ENCODE measurements at regions not wholly inside any gene's neighbourhood (a gene's known extent, or its start where the extent isn't known, plus 50 kb on each side); places are given as distances from the start of the nearest gene placed in this dataset.
"Not testable (repeated sequence)": the region's sequence is repeated elsewhere in the genome, so short reads cannot be mapped to it uniquely, and the experiment has no call there.

DNA sequence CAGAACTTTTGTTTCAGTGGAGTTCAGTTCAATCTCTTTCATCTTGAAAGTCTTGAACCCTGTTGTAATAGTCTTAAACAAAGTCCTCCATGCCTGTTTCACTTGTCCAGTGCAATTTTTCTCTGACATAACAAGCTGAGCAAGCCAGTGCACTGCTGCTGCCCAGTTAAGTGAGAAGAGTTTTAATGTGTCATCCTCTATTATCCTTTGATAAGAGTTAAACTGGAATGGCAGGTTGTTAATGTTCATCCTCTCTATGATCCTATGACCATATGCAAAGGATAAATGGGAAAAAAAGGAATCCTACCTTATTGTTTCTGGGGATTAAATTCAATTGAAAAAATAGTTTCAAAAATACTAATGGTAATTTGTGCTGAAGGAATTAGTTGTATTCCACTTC, 197.5 kb downstream of the FRK start:
- Histone ChIP-seq H4K20me1 (ENCODE audit: insufficient read depth, low read length) (no peaks in the 10 kb centered on the region), H3K4me2 (ENCODE audit: low read depth, low read length) (no peak overlapping the region), H3K9ac (ENCODE audit: low read length) (no peak overlapping the region), H3K36me3 (replicated peaks; ENCODE audit: insufficient read depth, low read length) (no peaks in the 10 kb centered on the region), H3K9me3 (replicated peaks; ENCODE audit: insufficient read depth, low read length) (no peaks in the 10 kb centered on the region), H3F3A (ENCODE audit: insufficient read depth, low read length) (no peaks in the 10 kb centered on the region), H3K27ac (ENCODE audit: low read length) (no peak overlapping the region), H3K4me3 (ENCODE audit: low read length) (no peak overlapping the region), H3K27me3 (replicated peaks; ENCODE audit: insufficient read depth, low read length) (no peaks in the 10 kb centered on the region), H2AFZ (ENCODE audit: low read length) (no peak overlapping the region), H3K4me1 (ENCODE audit: low read length) (no peaks in the 10 kb centered on the region), H3K9me2 (replicated peaks; ENCODE audit: insufficient read depth, low read length) (no peaks in the 10 kb centered on the region), H3K79me2 (ENCODE audit: low read length) (no peaks in the 10 kb centered on the region)
- TF ChIP-seq EZH2phosphoT487 (IDR thresholded peaks at IDR 0.05; ENCODE audit: low read length) (no peak), EZH2 (optimal IDR thresholded peaks at IDR 0.05; ENCODE audit: low read depth, low read length) (no peak)
- TF ChIP-seq, protein P1, sequence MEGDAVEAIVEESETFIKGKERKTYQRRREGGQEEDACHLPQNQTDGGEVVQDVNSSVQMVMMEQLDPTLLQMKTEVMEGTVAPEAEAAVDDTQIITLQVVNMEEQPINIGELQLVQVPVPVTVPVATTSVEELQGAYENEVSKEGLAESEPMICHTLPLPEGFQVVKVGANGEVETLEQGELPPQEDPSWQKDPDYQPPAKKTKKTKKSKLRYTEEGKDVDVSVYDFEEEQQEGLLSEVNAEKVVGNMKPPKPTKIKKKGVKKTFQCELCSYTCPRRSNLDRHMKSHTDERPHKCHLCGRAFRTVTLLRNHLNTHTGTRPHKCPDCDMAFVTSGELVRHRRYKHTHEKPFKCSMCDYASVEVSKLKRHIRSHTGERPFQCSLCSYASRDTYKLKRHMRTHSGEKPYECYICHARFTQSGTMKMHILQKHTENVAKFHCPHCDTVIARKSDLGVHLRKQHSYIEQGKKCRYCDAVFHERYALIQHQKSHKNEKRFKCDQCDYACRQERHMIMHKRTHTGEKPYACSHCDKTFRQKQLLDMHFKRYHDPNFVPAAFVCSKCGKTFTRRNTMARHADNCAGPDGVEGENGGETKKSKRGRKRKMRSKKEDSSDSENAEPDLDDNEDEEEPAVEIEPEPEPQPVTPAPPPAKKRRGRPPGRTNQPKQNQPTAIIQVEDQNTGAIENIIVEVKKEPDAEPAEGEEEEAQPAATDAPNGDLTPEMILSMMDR (IDR thresholded peaks at IDR 0.05; ENCODE audit: low read length) = no peak
- DNase-seq = no peak

DNA sequence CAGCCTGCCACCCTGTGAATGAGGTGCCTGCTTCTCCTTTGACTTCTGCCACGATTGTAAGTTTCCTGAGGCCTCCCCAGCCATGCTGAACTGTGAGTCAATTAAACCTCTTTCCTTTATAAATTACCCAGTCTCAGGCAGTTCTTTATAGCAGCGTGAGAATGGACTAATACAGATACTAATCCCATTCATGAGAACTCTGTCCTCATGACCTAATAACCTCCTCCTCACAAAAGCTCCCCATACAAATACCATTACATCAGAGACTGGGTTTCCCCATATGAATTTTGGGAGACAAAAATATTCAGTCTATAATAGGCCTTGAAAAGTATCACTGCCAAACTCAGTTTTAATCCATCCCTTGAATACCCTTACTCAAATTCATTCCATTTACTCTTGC, 199.0 kb downstream of the FRK start:
- DNase-seq; H3K79me2 ChIP-seq (ENCODE audit: low read length); H3K9me3 ChIP-seq (replicated peaks; ENCODE audit: insufficient read depth, low read length); H3F3A ChIP-seq (ENCODE audit: insufficient read depth, low read length); H4K20me1 ChIP-seq (ENCODE audit: insufficient read depth, low read length); H3K4me1 ChIP-seq (ENCODE audit: low read length); H3K9me2 ChIP-seq (replicated peaks; ENCODE audit: insufficient read depth, low read length); H3K9ac ChIP-seq (ENCODE audit: low read length); H3K4me2 ChIP-seq (ENCODE audit: low read depth, low read length); H2AFZ ChIP-seq (ENCODE audit: low read length); H3K27ac ChIP-seq (ENCODE audit: low read length); H3K36me3 ChIP-seq (replicated peaks; ENCODE audit: insufficient read depth, low read length); H3K27me3 ChIP-seq (replicated peaks; ENCODE audit: insufficient read depth, low read length); H3K4me3 ChIP-seq (ENCODE audit: low read length): not testable (repeated sequence)

DNA sequence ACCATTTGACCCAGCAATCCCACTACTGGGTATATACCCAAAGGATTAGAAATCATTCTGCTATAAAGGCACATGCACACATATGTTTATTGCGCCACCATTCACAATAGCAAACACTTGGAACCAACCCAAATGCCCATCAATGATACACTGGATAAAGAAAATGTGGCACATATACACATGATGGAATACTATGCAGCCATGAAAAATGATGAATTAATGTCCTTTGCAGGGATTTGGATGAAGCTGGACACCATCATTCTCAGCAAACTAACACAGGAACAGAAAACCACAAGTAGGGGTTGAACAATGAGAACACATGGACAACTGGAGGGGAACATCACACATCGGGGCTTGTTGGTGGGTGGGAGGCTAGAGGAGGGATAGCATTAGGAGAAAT, 201.1 kb downstream of the FRK start:
- H3F3A ChIP-seq (ENCODE audit: insufficient read depth, low read length); H3K4me3 ChIP-seq (ENCODE audit: low read length); H3K27ac ChIP-seq (ENCODE audit: low read length); H2AFZ ChIP-seq (ENCODE audit: low read length); H3K9ac ChIP-seq (ENCODE audit: low read length); H3K79me2 ChIP-seq (ENCODE audit: low read length); H4K20me1 ChIP-seq (ENCODE audit: insufficient read depth, low read length); H3K9me3 ChIP-seq (replicated peaks; ENCODE audit: insufficient read depth, low read length); H3K4me2 ChIP-seq (ENCODE audit: low read depth, low read length); DNase-seq; H3K9me2 ChIP-seq (replicated peaks; ENCODE audit: insufficient read depth, low read length); H3K27me3 ChIP-seq (replicated peaks; ENCODE audit: insufficient read depth, low read length); H3K36me3 ChIP-seq (replicated peaks; ENCODE audit: insufficient read depth, low read length); H3K4me1 ChIP-seq (ENCODE audit: low read length): not testable (repeated sequence)

DNA sequence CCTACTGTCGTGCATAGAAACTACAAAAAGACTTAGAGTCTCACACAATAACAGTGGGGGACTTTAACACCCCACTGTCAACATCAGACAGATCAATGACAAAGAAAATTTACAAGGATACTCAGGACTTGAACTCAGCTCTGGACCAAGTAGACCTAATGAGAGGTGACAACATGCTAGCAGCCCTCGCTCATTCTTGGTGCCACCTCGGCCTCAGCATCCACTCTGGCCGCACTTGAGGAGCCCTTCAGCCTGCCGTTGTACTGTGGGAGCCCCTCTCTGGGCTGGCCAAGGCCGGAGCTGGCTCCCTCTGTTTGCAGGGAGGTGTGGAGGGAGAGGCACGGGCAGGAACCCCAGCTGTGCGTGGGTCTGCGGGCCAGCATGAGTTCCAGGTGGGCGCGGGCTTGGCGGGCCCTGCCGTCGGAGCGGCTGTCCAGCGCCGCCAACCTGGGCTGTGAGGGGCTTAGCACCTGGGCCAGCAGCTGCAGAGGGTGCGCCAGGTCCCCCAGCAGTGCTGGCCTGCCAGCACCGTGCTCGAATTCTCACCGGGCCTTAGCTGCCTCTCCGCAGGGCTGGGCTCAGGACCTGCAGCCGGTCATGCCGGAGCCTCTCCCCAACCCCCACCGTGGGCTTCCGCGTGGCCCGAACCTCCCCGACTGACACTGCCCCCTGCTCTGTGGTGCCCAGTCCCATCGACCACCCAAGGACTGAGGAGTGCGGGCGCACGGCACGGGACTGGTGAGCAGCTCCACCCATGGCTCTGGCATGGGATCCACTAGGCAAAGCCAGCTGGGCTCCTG, 205.6 kb downstream of the FRK start:
- no peaks in the 10 kb centered on the region for H3K4me1 ChIP-seq (ENCODE audit: low read length)
- TF ChIP-seq EZH2 (optimal IDR thresholded peaks at IDR 0.05; ENCODE audit: low read depth, low read length) (no peak), EZH2phosphoT487 (IDR thresholded peaks at IDR 0.05; ENCODE audit: low read length) (no peak)
- TF ChIP-seq, protein P1 (IDR thresholded peaks at IDR 0.05; ENCODE audit: low read length) = no peak
- no peaks in the 10 kb centered on the region for H3F3A ChIP-seq (ENCODE audit: insufficient read depth, low read length)
- H3K4me2 ChIP-seq (ENCODE audit: low read depth, low read length) = no peak overlapping the region
- no peak for DNase-seq
- H2AFZ ChIP-seq (ENCODE audit: low read length) = no peak overlapping the region
- no peaks in the 10 kb centered on the region for H4K20me1 ChIP-seq (ENCODE audit: insufficient read depth, low read length)
- no peak overlapping the region for H3K27ac ChIP-seq (ENCODE audit: low read length)
- no peaks in the 10 kb centered on the region for H3K9me3 ChIP-seq (replicated peaks; ENCODE audit: insufficient read depth, low read length)
- H3K4me3 ChIP-seq (ENCODE audit: low read length) = no peak overlapping the region
- H3K79me2 ChIP-seq (ENCODE audit: low read length) = no peaks in the 10 kb centered on the region
- H3K9ac ChIP-seq (ENCODE audit: low read length) = no peak overlapping the region
- H3K27me3 ChIP-seq (replicated peaks; ENCODE audit: insufficient read depth, low read length) = no peaks in the 10 kb centered on the region
- H3K36me3 ChIP-seq (replicated peaks; ENCODE audit: insufficient read depth, low read length) = no peaks in the 10 kb centered on the region
- H3K9me2 ChIP-seq (replicated peaks; ENCODE audit: insufficient read depth, low read length) = no peaks in the 10 kb centered on the region
